Embryonic facial prominence (tissue), 1 donor: ENCODE measurements at regions not wholly inside any gene's neighbourhood (a gene's known extent, or its start where the extent isn't known, plus 50 kb on each side); places are given as distances from the start of the nearest gene placed in this dataset.

Experiments used
- DNase-seq: peaks from one replicate; pipeline ENCODE4 v3.0.0-alpha.2; 2016; ENCODE audit errors: extremely low spot score

GRCh38 chr16:6076631-6077030 is 979.0 kb upstream of the EEF2KMT start:
- DNase-seq = no peak

GRCh38 chr16:6068063-6068462 is 970.5 kb upstream of the EEF2KMT start:
- DNase-seq = no peak

GRCh38 chr16:6066652-6067051 is 969.1 kb upstream of the EEF2KMT start:
- no peak for DNase-seq

- DNase-seq = no peak
Observed at GRCh38 chr16:6063526-6063925, 965.9 kb upstream of the EEF2KMT start.

GRCh38 chr16:6059671-6060070 is 962.1 kb upstream of the EEF2KMT start:
- DNase-seq = no peak

GRCh38 chr16:6057821-6058220 is 960.2 kb upstream of the EEF2KMT start:
- no peak for DNase-seq

- DNase-seq = no peak
Observed at GRCh38 chr16:6048017-6048416, 950.4 kb upstream of the EEF2KMT start.

- DNase-seq = no peak
Observed at GRCh38 chr16:6047325-6047724, 949.7 kb upstream of the EEF2KMT start.

GRCh38 chr16:6038941-6039645 is 941.5 kb upstream of the EEF2KMT start:
- DNase-seq = no peak

- no peak for DNase-seq
Observed at GRCh38 chr16:6035161-6035560, 937.6 kb upstream of the EEF2KMT start.

- DNase-seq = no peak
Observed at GRCh38 chr16:6034511-6034910, 936.9 kb upstream of the EEF2KMT start.

- no peak for DNase-seq
Observed at GRCh38 chr16:6032438-6032837, 934.8 kb upstream of the EEF2KMT start.

- no peak for DNase-seq
Observed at GRCh38 chr16:6031567-6031966, 934.0 kb upstream of the EEF2KMT start.

GRCh38 chr16:6031102-6031501 is 933.5 kb upstream of the EEF2KMT start:
- no peak for DNase-seq

- no peak for DNase-seq
Observed at GRCh38 chr16:6027733-6028132, 930.1 kb upstream of the EEF2KMT start.

GRCh38 chr16:6023449-6023848 is 925.9 kb upstream of the EEF2KMT start:
- no peak for DNase-seq

GRCh38 chr16:6021276-6021943 is 923.8 kb upstream of the EEF2KMT start:
- DNase-seq = no peak

GRCh38 chr16:6020162-6020985 is 922.8 kb upstream of the EEF2KMT start:
- no peak for DNase-seq

- no peak for DNase-seq
Observed at GRCh38 chr16:6019490-6019991, 921.9 kb upstream of the EEF2KMT start.

- no peak for DNase-seq
Observed at GRCh38 chr16:6018848-6019489, 921.4 kb upstream of the EEF2KMT start.

- no peak for DNase-seq
Observed at GRCh38 chr16:6016530-6017184, 919.1 kb upstream of the EEF2KMT start.
